ENCODE measurements at regions not wholly inside any gene's neighbourhood (a gene's known extent, or its start where the extent isn't known, plus 50 kb on each side); places are given as distances from the start of the nearest gene placed in this dataset.

DNA sequence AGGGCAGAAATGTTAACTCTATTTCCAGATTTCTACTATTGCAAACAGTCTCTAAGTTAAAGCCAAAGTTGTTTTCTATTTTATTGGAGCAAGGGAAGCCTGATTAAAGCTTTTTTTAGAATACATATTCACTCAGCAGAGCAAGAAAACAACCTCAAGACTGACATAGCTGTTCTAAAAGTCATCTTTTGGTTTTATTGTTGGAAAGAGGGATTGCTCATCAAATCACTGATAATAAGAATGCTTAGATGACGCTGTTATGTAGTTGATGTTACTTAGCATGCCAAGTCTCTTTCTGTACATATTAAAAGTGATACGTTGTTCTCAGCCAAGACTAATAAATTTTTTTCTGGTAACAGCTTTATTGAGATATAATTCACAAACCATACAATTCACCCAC is 172.6 kb upstream of the LAMA2 start:
- TF ChIP-seq, protein P1, sequence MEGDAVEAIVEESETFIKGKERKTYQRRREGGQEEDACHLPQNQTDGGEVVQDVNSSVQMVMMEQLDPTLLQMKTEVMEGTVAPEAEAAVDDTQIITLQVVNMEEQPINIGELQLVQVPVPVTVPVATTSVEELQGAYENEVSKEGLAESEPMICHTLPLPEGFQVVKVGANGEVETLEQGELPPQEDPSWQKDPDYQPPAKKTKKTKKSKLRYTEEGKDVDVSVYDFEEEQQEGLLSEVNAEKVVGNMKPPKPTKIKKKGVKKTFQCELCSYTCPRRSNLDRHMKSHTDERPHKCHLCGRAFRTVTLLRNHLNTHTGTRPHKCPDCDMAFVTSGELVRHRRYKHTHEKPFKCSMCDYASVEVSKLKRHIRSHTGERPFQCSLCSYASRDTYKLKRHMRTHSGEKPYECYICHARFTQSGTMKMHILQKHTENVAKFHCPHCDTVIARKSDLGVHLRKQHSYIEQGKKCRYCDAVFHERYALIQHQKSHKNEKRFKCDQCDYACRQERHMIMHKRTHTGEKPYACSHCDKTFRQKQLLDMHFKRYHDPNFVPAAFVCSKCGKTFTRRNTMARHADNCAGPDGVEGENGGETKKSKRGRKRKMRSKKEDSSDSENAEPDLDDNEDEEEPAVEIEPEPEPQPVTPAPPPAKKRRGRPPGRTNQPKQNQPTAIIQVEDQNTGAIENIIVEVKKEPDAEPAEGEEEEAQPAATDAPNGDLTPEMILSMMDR (IDR thresholded peaks at IDR 0.05) = no peak
- no peak for TF ChIP-seq POLR2A (IDR thresholded peaks at IDR 0.05)
